Suprapubic skin (tissue), 4 donors: ENCODE measurements at regions not wholly inside any gene's neighbourhood (a gene's known extent, or its start where the extent isn't known, plus 50 kb on each side); places are given as distances from the start of the nearest gene placed in this dataset.

Source experiments
- DNase-seq, 2 donors: peaks; one replicate each; pipeline ENCODE4 v3.0.0-alpha.2; 2019; ENCODE audit warnings: low spot score in 2 of 2
- H3K27ac ChIP-seq: fragments of 200-600 bp; sonication (generic); one replicate; pipeline ENCODE4 v1.5.1; 2019
- H3K27me3 ChIP-seq: fragments of 200-600 bp; sonication (generic); one replicate; pipeline ENCODE4 v1.5.1; 2019
- H3K36me3 ChIP-seq: fragments of 200-600 bp; sonication (generic); one replicate; pipeline ENCODE4 v1.5.1; 2019
- H3K4me1 ChIP-seq: fragments of 200-600 bp; sonication (generic); one replicate; pipeline ENCODE4 v1.5.1; 2019
- H3K4me3 ChIP-seq: fragments of 200-600 bp; sonication (generic); one replicate; pipeline ENCODE4 v1.5.1; 2019; ENCODE audit warnings: mild to moderate bottlenecking
- H3K9me3 ChIP-seq: fragments of 200-600 bp; sonication (generic); one replicate; pipeline ENCODE4 v1.5.1; 2019
- CTCF ChIP-seq, 2 donors: fragments of 200-600 bp in 1 of 2; fragments of 450-650 bp in 1 of 2; sonication (generic) in 1 of 2; IDR thresholded peaks; one replicate each; pipeline ENCODE4 v1.5.1; 2016 to 2019; ENCODE audit warnings: antibody characterized with exemption in 2 of 2, mild to moderate bottlenecking in 1 of 2, moderate library complexity in 1 of 2
- EP300 ChIP-seq: sonication (generic); formaldehyde crosslinking; IDR thresholded peaks from one replicate; pipeline ENCODE4 v1.6.1; 2017; ENCODE audit warnings: antibody characterized with exemption
- POLR2A ChIP-seq, 2 donors: fragments of 450-650 bp; IDR thresholded peaks; one replicate each; pipeline ENCODE4 v1.6.1; 2017; ENCODE audit warnings: antibody characterized with exemption in 2 of 2, mild to moderate bottlenecking in 2 of 2, moderate library complexity in 2 of 2
- POLR2AphosphoS5 ChIP-seq, 3 donors: sonication (generic); formaldehyde crosslinking; IDR thresholded peaks; one replicate each; pipeline ENCODE4 v1.6.1; 2017; ENCODE audit warnings: antibody characterized with exemption in 3 of 3
- whole genome bisulfite sequencing: methylation state at CpG from one replicate; pipeline ENCODE4 v1.1.5; 2018; 5-methylcytosine and 5-hydroxymethylcytosine counted together

GRCh38 chr2:7479603-7480002, 562.4 kb downstream of the RNF144A start:
- no peaks in the 10 kb centered on the region for H3K36me3 ChIP-seq
- H3K27ac ChIP-seq, result no peak overlapping the region
- no peaks in the 10 kb centered on the region for H3K27me3 ChIP-seq
- no peaks in the 10 kb centered on the region for H3K4me1 ChIP-seq
- no peak overlapping the region for H3K4me3 ChIP-seq
- TF ChIP-seq EP300, result no peak
- TF ChIP-seq POLR2AphosphoS5 (IDR thresholded peaks at IDR 0.05), result no peak
- TF ChIP-seq POLR2A (IDR thresholded peaks at IDR 0.05), result no peak
- no peak for TF ChIP-seq CTCF (IDR thresholded peaks at IDR 0.05)
- no peaks in the 10 kb centered on the region for H3K9me3 ChIP-seq
- DNase-seq, result no peak

- no peak overlapping the region for H3K27ac ChIP-seq
- H3K4me3 ChIP-seq, result no peak overlapping the region
- no peak for DNase-seq
- H3K4me1 ChIP-seq, result no peaks in the 10 kb centered on the region
- no peaks in the 10 kb centered on the region for H3K27me3 ChIP-seq
- no peaks in the 10 kb centered on the region for H3K36me3 ChIP-seq
- TF ChIP-seq EP300 (no peak), CTCF (IDR thresholded peaks at IDR 0.05) (no peak), POLR2A (IDR thresholded peaks at IDR 0.05) (no peak), POLR2AphosphoS5 (IDR thresholded peaks at IDR 0.05) (no peak)
- H3K9me3 ChIP-seq, result no peaks in the 10 kb centered on the region
Observed at GRCh38 chr2:7480431-7480830, 563.2 kb downstream of the RNF144A start.

- H3K4me1 ChIP-seq, result no peaks in the 10 kb centered on the region
- 83% methylated on average over 5 of the region's 5 CpGs for WGBS
- no peak for TF ChIP-seq POLR2AphosphoS5 (IDR thresholded peaks at IDR 0.05)
- H3K36me3 ChIP-seq, result no peaks in the 10 kb centered on the region
- no peak overlapping the region for H3K4me3 ChIP-seq
- no peaks in the 10 kb centered on the region for H3K9me3 ChIP-seq
- no peak for DNase-seq
- H3K27ac ChIP-seq, result no peak overlapping the region
- no peaks in the 10 kb centered on the region for H3K27me3 ChIP-seq
Observed at GRCh38 chr2:7490672-7491071, 573.5 kb downstream of the RNF144A start.

- no peak for TF ChIP-seq EP300
- Histone ChIP-seq H3K4me3 (no peak overlapping the region), H3K36me3 (no peaks in the 10 kb centered on the region), H3K9me3 (no peaks in the 10 kb centered on the region), H3K27ac (no peak overlapping the region), H3K4me1 (no peaks in the 10 kb centered on the region), H3K27me3 (no peaks in the 10 kb centered on the region)
- no peak for DNase-seq
- 88% methylated on average over 1 of the region's 1 CpG for whole genome bisulfite sequencing
Observed at GRCh38 chr2:7492719-7493118, 575.5 kb downstream of the RNF144A start.

- Histone ChIP-seq H3K4me1 (no peaks in the 10 kb centered on the region), H3K27me3 (no peaks in the 10 kb centered on the region), H3K27ac (no peak overlapping the region), H3K36me3 (no peaks in the 10 kb centered on the region), H3K9me3 (no peaks in the 10 kb centered on the region), H3K4me3 (no peak overlapping the region)
- WGBS, result 74% methylated on average over 4 of the region's 4 CpGs
- DNase-seq, result no peak
- TF ChIP-seq POLR2AphosphoS5 (IDR thresholded peaks at IDR 0.05) (no peak), CTCF (IDR thresholded peaks at IDR 0.05) (no peak), POLR2A (IDR thresholded peaks at IDR 0.05) (no peak), EP300 (no peak)
Observed at GRCh38 chr2:7497178-7497577, 580.0 kb downstream of the RNF144A start.

- H3K4me3 ChIP-seq, result no peak overlapping the region
- DNase-seq, result no peak
- WGBS, result 82% methylated on average over 2 of the region's 2 CpGs
- no peaks in the 10 kb centered on the region for H3K4me1 ChIP-seq
- TF ChIP-seq POLR2AphosphoS5 (IDR thresholded peaks at IDR 0.05), result no peak
- no peak for TF ChIP-seq EP300
- TF ChIP-seq POLR2A (IDR thresholded peaks at IDR 0.05), result no peak
- TF ChIP-seq CTCF (IDR thresholded peaks at IDR 0.05), result no peak
- H3K36me3 ChIP-seq, result no peaks in the 10 kb centered on the region
- no peaks in the 10 kb centered on the region for H3K27me3 ChIP-seq
- H3K9me3 ChIP-seq, result no peaks in the 10 kb centered on the region
- H3K27ac ChIP-seq, result no peak overlapping the region
Observed at GRCh38 chr2:7499018-7499417, 581.8 kb downstream of the RNF144A start.
